Omental fat pad (tissue), 3 donors: ENCODE measurements at regions not wholly inside any gene's neighbourhood (a gene's known extent, or its start where the extent isn't known, plus 50 kb on each side); places are given as distances from the start of the nearest gene placed in this dataset.

Experiments
- ATAC-seq: fragments of 150-250 bp; one replicate; pipeline ENCODE4 v1.9.1; 2016; ENCODE audit warnings: mild to moderate bottlenecking, moderate library complexity; ENCODE audit not compliant: low FRiP score
- DNase-seq: peaks from one replicate; pipeline ENCODE4 v3.0.0-alpha.2; 2019; ENCODE audit warnings: low spot score
- TF ChIP-seq, protein P1 (sequence below), 3 donors: fragments of 450-650 bp; IDR thresholded peaks; one replicate each; pipeline ENCODE4 v1.5.1; 2016 to 2017; ENCODE audit warnings: antibody characterized with exemption in 3 of 3, mild to moderate bottlenecking in 3 of 3, moderate library complexity in 2 of 3

DNA sequence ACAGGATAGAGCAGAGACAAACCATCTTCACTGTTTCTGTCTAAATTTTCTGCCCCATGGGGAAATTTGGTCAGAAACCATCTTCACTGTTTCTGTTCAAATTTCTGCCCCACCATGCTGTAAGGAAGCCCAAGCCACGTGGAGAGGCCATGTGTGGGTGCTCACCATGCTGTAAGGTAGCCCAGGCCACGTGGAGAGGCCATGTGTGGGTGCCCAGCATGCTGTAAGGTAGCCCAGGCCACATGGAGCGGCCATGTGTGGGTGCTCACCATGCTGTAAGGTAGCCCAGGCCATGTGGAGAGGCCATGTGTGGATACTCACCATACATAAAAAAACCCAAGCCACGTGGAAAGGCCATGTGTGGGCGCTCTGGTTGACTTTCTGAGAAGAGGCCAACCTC is 1088.7 kb upstream of the AUTS2 start:
- ATAC-seq (no peak), DNase-seq (no peak)
- TF ChIP-seq, protein P1, sequence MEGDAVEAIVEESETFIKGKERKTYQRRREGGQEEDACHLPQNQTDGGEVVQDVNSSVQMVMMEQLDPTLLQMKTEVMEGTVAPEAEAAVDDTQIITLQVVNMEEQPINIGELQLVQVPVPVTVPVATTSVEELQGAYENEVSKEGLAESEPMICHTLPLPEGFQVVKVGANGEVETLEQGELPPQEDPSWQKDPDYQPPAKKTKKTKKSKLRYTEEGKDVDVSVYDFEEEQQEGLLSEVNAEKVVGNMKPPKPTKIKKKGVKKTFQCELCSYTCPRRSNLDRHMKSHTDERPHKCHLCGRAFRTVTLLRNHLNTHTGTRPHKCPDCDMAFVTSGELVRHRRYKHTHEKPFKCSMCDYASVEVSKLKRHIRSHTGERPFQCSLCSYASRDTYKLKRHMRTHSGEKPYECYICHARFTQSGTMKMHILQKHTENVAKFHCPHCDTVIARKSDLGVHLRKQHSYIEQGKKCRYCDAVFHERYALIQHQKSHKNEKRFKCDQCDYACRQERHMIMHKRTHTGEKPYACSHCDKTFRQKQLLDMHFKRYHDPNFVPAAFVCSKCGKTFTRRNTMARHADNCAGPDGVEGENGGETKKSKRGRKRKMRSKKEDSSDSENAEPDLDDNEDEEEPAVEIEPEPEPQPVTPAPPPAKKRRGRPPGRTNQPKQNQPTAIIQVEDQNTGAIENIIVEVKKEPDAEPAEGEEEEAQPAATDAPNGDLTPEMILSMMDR (IDR thresholded peaks at IDR 0.05): no peak

DNA sequence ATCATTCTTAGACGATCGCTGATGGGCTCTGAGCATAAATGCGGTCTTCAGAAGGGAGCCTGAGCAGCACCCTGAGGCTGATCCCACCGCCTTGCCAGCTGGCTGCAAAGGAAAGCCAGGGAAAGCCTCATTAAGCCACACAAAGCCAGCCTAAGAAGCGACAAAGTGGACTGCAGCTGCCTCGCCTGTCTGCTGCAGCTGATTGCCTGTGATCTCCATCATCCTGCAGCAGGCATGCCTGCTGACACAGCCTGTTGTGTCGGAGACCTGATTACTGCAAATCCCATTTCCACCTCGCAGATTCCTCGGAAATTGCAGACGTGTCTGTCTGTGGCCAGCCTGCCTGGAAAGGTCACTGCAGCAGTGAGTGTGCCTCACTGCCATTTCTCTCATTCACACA is 1087.0 kb upstream of the AUTS2 start:
- DNase-seq (no peak), ATAC-seq (no peak)
- TF ChIP-seq, protein P1 (IDR thresholded peaks at IDR 0.05): no peak

DNA sequence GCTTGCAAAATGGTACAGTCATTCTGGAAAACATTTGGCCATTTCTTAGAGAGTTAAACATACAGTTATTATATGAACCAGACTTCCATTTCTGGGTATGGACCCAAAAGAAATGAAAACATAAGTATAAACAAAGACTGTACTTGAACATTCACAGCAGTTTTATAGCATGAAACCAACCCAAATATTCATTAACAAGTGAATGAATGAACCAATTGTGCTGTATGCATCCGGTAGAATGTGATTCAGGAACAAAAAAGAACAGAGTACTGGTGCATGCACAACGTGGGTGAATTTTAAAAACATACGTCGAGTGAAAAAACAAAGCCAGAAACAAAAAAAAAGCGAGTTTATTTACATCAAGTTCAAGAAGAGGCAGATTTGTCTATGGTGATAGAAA is 1085.8 kb upstream of the AUTS2 start:
- TF ChIP-seq, protein P1 (IDR thresholded peaks at IDR 0.05): no peak
- DNase-seq (no peak), ATAC-seq (no peak)

DNA sequence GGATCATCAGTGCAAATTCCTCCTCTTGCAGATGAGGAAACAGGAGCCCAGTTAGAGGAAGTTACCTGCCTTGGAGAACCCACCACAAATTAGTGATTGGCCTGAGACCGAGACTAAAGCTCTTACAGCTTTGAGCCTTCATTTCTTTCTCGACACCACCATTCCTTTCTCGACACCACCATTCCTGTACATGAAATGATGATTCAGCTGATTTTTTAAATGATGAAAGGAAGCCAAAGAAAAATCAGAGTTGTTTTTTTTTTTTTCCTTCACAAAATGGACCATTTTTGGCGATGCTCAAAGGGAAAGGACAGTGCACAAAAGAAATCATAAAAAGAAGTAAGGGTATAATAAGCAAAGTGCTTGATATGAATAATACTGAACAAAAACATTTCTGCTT is 1080.2 kb upstream of the AUTS2 start:
- ATAC-seq (no peak), DNase-seq (no peak)
- TF ChIP-seq, protein P1 (IDR thresholded peaks at IDR 0.05): no peak

DNA sequence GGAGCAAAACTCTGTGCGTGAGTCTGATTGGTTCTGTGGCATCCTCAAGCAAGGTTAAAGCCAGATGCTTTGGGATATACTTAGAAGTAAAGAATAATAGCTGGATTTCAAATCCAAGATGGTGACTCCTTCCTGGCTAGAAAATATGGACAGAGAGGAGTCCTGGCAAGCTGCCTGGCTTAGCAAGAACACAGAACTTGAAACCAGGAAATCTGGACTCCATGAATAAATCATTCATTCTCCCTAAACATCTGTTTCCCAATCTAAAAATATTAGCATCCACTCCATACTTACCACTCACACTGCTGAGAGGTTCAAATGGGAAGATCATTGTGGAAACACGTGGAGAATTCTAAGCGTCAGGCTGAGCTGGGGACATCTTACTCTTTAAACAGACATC is 1074.1 kb upstream of the AUTS2 start:
- TF ChIP-seq, protein P1 (IDR thresholded peaks at IDR 0.05): no peak
- ATAC-seq (no peak), DNase-seq (no peak)

DNA sequence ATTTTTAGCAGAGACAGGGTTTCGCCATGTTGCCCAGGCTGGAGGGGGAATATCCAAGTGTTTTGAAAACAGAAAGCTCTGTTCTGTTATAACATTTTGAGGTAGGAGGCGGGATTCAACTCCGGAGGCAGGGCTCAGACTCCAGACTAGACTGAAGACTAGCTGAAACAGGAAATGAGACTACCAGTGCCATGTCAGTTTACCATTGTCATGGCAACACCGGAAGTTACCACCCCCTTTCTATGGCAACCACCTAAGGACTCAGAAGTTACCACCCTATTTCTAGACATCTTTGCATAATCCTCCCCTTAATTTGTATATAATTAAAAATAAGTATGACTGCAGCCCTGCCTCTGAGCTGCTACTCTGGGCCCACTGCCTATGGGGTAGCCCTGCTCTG is 1069.1 kb upstream of the AUTS2 start:
- ATAC-seq (no peak), DNase-seq (no peak)
- TF ChIP-seq, protein P1 (IDR thresholded peaks at IDR 0.05): no peak

DNA sequence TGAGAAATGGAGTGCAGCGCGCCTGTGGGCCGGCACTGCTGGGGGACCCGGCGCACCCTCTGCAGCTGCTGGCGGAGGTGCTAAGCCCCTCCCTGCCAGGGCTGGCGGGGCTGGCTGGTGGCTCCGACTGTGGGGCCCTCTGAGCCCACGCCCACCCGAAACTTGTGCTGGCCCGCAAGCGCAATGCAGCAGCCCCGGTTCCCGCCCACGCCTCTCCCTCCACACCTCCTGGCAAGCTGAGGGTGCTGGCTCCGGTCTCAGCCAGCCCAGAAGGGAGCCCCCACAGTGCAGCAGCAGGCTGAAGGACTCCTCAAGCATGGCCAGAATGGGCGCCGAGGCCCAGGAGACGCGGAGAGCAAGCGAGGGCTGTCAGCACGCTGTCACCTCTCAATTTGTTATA is 1063.0 kb upstream of the AUTS2 start:
- ATAC-seq (no peak), DNase-seq (no peak)
- TF ChIP-seq, protein P1 (IDR thresholded peaks at IDR 0.05): no peak
